ENCODE measurements at regions not wholly inside any gene's neighbourhood (a gene's known extent, or its start where the extent isn't known, plus 50 kb on each side); places are given as distances from the start of the nearest gene placed in this dataset.

DNA sequence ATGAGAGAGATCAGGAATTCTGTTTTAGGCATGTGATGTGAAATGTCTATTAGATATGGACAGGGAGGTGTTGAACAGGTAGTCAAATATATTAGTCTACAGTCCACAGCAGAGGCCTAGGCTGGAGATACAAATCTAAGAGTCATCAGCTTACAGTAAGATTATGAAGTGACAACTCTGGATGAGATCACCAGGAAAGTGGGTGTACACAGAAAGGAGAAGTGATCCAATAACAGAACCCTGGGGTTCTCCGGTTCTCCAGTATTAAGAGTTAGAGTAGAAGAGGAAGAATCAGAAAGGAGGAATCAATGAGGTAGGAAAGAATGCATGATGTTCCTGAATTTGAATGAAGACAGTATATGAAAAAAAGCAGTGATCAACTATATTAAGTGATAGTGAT lies 362.3 kb downstream of the FIGN start:
- H3K9me3 Mint-ChIP-seq, result peaks cover 0 to 4% (median 2%) of the 10 kb centered on the region in 7 donors
- Histone ChIP-seq H3K4me2 (replicated peaks; ENCODE audit: extremely low read depth, low read length, poor library complexity, severe bottlenecking) (no peak overlapping the region), H4K20me1 (ENCODE audit: insufficient read depth, low read length) (no peaks in the 10 kb centered on the region), H3K27me3 (ENCODE audit: control insufficient read depth in 2 of 2, insufficient read depth in 2 of 2, low read length in 2 of 2) (no peaks in the 10 kb centered on the region), H3K27ac (ENCODE audit: low read depth in 1 of 2, low read length in 2 of 2) (no peak overlapping the region), H3K36me3 (replicated peaks in 1 of 2; ENCODE audit: control insufficient read depth in 1 of 2, insufficient read depth in 2 of 2, low read length in 2 of 2) (no peaks in the 10 kb centered on the region), H3K9me3 (replicated peaks in 1 of 2; ENCODE audit: control insufficient read depth in 1 of 2, insufficient read depth in 1 of 2, low read length in 2 of 2) (no peaks in the 10 kb centered on the region), H3K4me1 (ENCODE audit: control insufficient read depth in 1 of 2, insufficient read depth in 2 of 2, low read length in 2 of 2) (no peaks in the 10 kb centered on the region), H2AFZ (ENCODE audit: insufficient read depth, low read depth, low read length, poor library complexity, severe bottlenecking) (no peak overlapping the region), H3K9ac (ENCODE audit: insufficient read depth, low read length, poor library complexity, severe bottlenecking) (no peak overlapping the region), H3K4me3 (replicated peaks in 1 of 3; ENCODE audit: low read depth in 2 of 3, low read length in 3 of 3) (no peak overlapping the region), H3K79me2 (ENCODE audit: insufficient read depth, low read length) (no peaks in the 10 kb centered on the region)
- no peak overlapping the region for H3K27ac Mint-ChIP-seq
- intact Hi-C loops (cut with micrococcal nuclease), result no loop called here
- H3K36me3 Mint-ChIP-seq, result no peaks in the 10 kb centered on the region
- no peak overlapping the region for H3K4me3 Mint-ChIP-seq
- WGBS (ENCODE audit: insufficient coverage), result 86% methylated on average over 1 of the region's 1 CpG
- H3K27me3 Mint-ChIP-seq (ENCODE audit: low read depth in 3 of 3), result no peaks in the 10 kb centered on the region
- TF ChIP-seq, protein P1, sequence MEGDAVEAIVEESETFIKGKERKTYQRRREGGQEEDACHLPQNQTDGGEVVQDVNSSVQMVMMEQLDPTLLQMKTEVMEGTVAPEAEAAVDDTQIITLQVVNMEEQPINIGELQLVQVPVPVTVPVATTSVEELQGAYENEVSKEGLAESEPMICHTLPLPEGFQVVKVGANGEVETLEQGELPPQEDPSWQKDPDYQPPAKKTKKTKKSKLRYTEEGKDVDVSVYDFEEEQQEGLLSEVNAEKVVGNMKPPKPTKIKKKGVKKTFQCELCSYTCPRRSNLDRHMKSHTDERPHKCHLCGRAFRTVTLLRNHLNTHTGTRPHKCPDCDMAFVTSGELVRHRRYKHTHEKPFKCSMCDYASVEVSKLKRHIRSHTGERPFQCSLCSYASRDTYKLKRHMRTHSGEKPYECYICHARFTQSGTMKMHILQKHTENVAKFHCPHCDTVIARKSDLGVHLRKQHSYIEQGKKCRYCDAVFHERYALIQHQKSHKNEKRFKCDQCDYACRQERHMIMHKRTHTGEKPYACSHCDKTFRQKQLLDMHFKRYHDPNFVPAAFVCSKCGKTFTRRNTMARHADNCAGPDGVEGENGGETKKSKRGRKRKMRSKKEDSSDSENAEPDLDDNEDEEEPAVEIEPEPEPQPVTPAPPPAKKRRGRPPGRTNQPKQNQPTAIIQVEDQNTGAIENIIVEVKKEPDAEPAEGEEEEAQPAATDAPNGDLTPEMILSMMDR (IDR thresholded peaks at IDR 0.05), result no peak
- no peaks in the 10 kb centered on the region for H3K4me1 Mint-ChIP-seq
- DNase-seq, result peak in 1 of 3 donors; percentile 2

DNA sequence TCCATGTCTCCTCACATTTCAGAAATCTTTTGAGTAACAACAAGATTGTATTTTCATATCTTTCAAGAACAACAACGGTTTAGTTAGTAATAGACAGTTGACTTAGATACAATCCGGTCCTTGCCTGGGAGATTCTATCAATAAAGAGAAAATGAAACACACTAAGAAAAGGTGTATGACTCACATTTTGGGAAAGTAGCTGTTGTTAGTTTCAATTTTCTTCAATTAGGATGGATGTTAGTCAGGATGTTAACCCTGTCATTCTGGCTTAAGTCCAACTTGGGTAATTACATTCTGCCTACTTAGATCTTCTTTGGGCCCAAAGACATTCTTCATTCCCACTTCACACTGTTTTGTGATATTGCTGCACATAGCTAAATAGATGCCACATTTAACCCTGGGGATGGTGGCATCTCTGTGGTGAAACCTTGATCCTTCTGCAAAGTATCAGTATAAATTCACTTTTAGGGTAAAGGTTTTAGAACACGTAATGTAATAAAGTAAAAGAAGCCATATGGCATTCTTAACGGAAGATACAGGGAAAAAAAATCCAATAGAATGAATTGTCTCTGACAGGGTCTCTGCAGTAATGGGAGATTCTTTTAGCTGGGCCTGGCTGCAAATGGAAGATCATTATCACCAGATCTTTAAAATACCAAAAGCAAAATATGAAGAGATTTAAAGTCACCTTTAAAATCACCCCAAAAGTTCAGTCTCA lies 365.5 kb downstream of the FIGN start:
- no peaks in the 10 kb centered on the region for H3K27me3 ChIP-seq (ENCODE audit: control insufficient read depth in 2 of 2, insufficient read depth in 2 of 2, low read length in 2 of 2)
- no peak overlapping the region for H3K9ac ChIP-seq (ENCODE audit: insufficient read depth, low read length, poor library complexity, severe bottlenecking)
- no peaks in the 10 kb centered on the region for H3K36me3 ChIP-seq (replicated peaks in 1 of 2; ENCODE audit: control insufficient read depth in 1 of 2, insufficient read depth in 2 of 2, low read length in 2 of 2)
- peaks cover 0 to 3% of the 10 kb centered on the region in 2 donors for H3K9me3 ChIP-seq (replicated peaks in 1 of 2; ENCODE audit: control insufficient read depth in 1 of 2, insufficient read depth in 1 of 2, low read length in 2 of 2)
- Mint-ChIP-seq H3K27me3 (ENCODE audit: low read depth in 3 of 3) (no peaks in the 10 kb centered on the region), H3K9me3 (peaks cover 0 to 11% (median 5%) of the 10 kb centered on the region in 7 donors), H3K4me1 (no peaks in the 10 kb centered on the region), H3K4me3 (no peak overlapping the region), H3K27ac (no peak overlapping the region), H3K36me3 (no peaks in the 10 kb centered on the region)
- DNase-seq, result no peak
- TF ChIP-seq, protein P1 (IDR thresholded peaks at IDR 0.05), result no peak
- no peaks in the 10 kb centered on the region for H4K20me1 ChIP-seq (ENCODE audit: insufficient read depth, low read length)
- no peaks in the 10 kb centered on the region for H3K4me1 ChIP-seq (ENCODE audit: control insufficient read depth in 1 of 2, insufficient read depth in 2 of 2, low read length in 2 of 2)
- no CpG with 5 or more reads among the region's 4 CpGs for WGBS (ENCODE audit: insufficient coverage)
- no peaks in the 10 kb centered on the region for H3K79me2 ChIP-seq (ENCODE audit: insufficient read depth, low read length)
- no peak overlapping the region for H3K4me2 ChIP-seq (replicated peaks; ENCODE audit: extremely low read depth, low read length, poor library complexity, severe bottlenecking)
- H3K27ac ChIP-seq (ENCODE audit: low read depth in 1 of 2, low read length in 2 of 2), result no peak overlapping the region
- no peak overlapping the region for H2AFZ ChIP-seq (ENCODE audit: insufficient read depth, low read depth, low read length, poor library complexity, severe bottlenecking)
- no peak overlapping the region for H3K4me3 ChIP-seq (replicated peaks in 1 of 3; ENCODE audit: low read depth in 2 of 3, low read length in 3 of 3)
- intact Hi-C loops (cut with micrococcal nuclease), result no loop called here

Measured in CD14-positive monocyte (primary cell).